ENCODE measurements at regions not wholly inside any gene's neighbourhood (a gene's known extent, or its start where the extent isn't known, plus 50 kb on each side); places are given as distances from the start of the nearest gene placed in this dataset.
"Not testable (repeated sequence)": the region's sequence is repeated elsewhere in the genome, so short reads cannot be mapped to it uniquely, and the experiment has no call there.

GRCh38 chr1:188937965-188938551 is 1539.6 kb downstream of the BRINP3 start:
- DNase-seq, result no peak

- DNase-seq, result no peak
These were observed 1535.7 kb downstream of the BRINP3 start for GRCh38 chr1:188941986-188942385.

GRCh38 chr1:188949701-188950100 is 1528.0 kb downstream of the BRINP3 start:
- no peak for DNase-seq

GRCh38 chr1:188958461-188959115 is 1519.1 kb downstream of the BRINP3 start:
- no peak for DNase-seq

GRCh38 chr1:188986745-188987417 is 1490.8 kb downstream of the BRINP3 start:
- no peak for DNase-seq

- DNase-seq, result no peak
These were observed 1489.1 kb downstream of the BRINP3 start for GRCh38 chr1:188988589-188988988.

GRCh38 chr1:188991221-188991930 is 1486.3 kb downstream of the BRINP3 start:
- no peak for DNase-seq

- DNase-seq, result no peak
These were observed 1469.8 kb downstream of the BRINP3 start for GRCh38 chr1:189007824-189008223.

GRCh38 chr1:189021577-189021976 is 1456.1 kb downstream of the BRINP3 start:
- DNase-seq, result no peak

GRCh38 chr1:189022015-189022414 is 1455.6 kb downstream of the BRINP3 start:
- DNase-seq, result no peak

GRCh38 chr1:189027512-189027911 is 1450.2 kb downstream of the BRINP3 start:
- no peak for DNase-seq

GRCh38 chr1:189033169-189033568 is 1444.5 kb downstream of the BRINP3 start:
- no peak for DNase-seq

- DNase-seq, result no peak
These were observed 1441.0 kb downstream of the BRINP3 start for GRCh38 chr1:189036628-189037027.

- no peak for DNase-seq
These were observed 1431.5 kb downstream of the BRINP3 start for GRCh38 chr1:189046127-189046526.

GRCh38 chr1:189084811-189085210 is 1392.9 kb downstream of the BRINP3 start:
- DNase-seq, result no peak

- no peak for DNase-seq
These were observed 1373.7 kb downstream of the BRINP3 start for GRCh38 chr1:189103956-189104355.

- DNase-seq, result no peak
These were observed 1360.4 kb downstream of the BRINP3 start for GRCh38 chr1:189117072-189117770.

- no peak for DNase-seq
These were observed 1355.7 kb downstream of the BRINP3 start for GRCh38 chr1:189121941-189122340.

GRCh38 chr1:189125694-189126093 is 1352.0 kb downstream of the BRINP3 start:
- no peak for DNase-seq

- DNase-seq, result no peak
These were observed 1346.1 kb downstream of the BRINP3 start for GRCh38 chr1:189131576-189131975.

- DNase-seq, result not testable (repeated sequence)
These were observed 1337.9 kb downstream of the BRINP3 start for GRCh38 chr1:189139748-189140147.

- no peak for DNase-seq
These were observed 1336.6 kb downstream of the BRINP3 start for GRCh38 chr1:189141056-189141455.
